ENCODE measurements at regions not wholly inside any gene's neighbourhood (a gene's known extent, or its start where the extent isn't known, plus 50 kb on each side); places are given as distances from the start of the nearest gene placed in this dataset.
"Not testable (repeated sequence)": the region's sequence is repeated elsewhere in the genome, so short reads cannot be mapped to it uniquely, and the experiment has no call there.

DNA sequence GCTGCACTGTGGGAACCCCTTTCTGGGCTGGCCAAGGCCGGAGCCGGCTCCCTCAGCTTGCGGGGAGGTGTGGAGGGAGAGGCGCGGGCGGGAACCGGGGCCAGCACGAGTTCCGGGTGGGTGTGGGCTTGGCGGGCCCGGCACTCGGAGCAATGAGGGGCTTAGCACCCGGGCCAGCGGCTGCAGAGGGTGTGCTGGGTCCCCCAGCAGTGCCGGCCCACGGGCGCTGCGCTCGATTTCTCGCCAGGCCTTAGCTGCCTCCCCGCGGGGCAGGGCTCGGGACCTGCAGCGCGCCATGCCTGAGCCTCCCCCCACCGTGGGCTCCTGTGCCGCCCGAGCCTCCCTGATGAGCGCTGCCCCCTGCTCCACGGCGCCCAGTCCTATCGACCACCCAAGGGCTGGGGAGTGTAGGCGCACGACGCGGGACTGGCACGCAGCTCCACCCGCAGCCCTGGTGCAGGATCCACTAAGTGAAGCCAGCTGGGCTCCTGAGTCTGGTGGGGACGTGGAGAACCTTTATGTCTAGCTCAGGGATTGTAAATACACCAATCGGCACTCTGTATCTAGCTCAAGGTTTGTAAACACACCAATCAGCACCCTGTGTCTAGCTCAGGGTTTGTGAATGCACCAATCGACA, 180.8 kb upstream of the OTX2 start:
- DNase-seq: not testable (repeated sequence)

DNA sequence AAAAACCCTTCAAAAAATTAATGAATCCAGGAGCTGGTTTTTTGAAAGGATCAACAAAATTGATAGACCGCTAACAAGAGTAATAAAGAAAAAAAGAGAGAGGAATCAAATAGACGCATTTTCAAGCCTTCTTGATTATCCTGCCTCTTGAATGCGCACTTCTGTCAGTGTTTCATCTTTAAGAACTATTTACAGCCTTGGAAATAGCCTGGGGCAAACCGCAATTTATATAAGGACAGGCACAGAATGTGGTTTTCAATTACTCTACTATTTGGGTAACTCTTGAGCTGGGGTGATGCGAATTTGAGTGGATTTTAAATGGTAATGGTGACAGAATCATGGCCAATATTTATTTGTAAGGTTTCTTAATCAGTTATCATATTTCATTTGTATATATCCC, 179.1 kb upstream of the OTX2 start:
- DNase-seq: no peak

DNA sequence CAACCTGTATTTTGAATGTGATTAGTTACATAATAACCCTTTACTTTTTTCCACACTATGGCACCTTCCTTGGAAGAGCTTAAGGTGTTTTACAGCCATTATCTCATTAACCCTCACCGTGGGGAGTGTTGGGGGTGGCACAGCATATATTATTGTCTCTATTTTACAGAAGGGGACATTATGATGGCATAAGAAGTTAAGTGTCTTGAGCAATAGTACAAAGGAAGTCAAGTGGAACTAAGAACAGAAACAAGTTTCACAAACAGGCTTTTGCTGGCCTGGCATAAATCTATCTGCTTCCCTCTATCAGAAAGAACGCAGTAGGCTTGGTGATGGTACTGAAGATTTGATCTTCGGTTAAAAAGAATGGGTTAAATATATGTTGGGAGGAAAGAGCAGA, 169.7 kb upstream of the OTX2 start:
- no peak for DNase-seq

DNA sequence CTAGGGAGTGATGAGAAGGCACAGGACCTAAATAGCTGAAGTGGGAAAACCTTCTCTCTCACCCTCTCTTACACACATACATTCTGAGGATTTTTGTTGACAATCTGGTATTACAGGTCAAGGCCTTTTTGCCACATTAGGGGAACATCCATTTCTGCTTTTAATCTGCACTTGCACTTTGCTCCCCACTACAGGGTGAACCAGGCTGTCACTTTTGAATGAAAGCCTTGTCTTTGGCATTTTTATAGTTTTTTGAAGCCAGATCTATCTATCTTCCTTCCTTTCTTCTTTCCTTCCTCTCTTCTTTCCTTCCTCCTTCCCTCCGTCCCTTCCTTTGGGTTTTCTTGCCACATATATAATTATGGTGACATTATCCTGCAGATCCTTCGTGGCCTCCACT, 165.9 kb upstream of the OTX2 start:
- no peak for DNase-seq

DNA sequence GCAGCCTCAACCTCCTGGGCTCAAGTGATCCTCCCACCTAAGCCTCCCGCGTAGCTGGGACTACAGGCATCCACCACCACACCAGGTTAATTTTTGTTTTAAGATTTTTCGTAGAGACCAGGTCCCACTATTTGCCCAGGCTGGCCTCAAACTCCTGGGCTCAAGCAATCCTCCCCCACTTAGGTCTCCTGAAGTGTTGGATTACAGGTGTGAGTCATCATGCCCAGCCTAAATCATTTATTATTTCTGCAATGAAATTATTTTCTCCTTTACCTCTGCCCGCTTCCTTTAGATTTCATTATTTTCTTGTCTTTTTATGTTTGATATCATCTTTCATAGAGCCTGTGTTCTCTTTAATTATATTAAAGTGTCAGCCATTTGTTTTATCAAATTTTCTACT, 165.2 kb upstream of the OTX2 start:
- DNase-seq: no peak

DNA sequence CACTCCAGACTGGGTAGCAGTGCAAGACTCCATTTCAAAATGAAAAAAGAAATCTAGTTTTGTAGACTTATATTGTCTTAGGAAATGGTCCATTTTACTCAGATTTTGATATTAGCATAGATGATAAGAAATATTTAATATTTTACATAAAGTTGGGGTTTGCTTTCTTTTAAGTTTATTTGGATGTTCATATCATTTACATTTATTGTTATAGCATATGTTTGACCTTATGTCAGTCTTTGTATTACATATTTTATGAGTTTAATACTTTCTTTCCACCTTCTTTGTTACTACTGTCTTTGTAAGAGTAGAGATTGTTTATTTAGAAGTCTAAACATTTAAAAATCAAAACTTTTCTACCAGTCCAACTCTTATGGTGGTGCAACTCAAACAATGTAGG, 162.7 kb upstream of the OTX2 start:
- DNase-seq: no peak

DNA sequence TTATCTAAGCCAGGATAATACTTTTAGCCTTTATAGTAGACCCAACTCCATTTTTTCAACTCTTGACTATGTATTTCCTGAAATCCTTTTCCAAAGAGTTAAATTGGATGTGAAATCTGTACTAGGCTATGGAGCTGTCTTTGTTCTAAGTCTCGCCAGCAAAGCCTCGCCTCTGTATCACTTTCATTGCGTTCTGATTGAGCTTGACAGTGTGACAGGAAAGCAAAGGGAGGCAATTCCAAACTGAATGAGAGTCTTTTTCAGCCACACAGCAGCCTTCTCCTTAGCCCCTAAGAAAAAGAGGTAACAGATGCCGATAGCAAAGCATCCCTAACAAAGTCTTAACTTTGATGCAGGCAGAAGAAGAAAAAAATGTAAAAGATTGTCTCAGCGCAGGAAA, 154.6 kb upstream of the OTX2 start:
- no peak for DNase-seq

DNA sequence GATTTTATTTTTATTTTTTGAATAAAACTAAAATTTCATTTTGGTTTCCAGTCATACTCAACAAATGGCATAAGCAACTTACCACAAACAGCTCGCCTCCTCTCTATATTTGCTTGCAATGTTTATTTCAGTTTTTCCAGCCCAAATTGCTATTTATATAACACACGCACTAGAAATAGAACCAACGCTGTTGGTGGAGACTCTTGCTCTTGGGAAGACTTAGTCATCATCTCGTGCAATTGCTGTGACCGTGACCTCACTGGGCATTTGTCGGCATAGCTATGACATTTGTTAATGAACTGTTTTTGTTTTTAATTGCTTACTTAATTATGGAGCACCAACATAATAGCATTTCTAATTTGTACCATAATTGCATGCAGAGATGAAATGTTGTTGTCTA, 153.1 kb upstream of the OTX2 start:
- no peak for DNase-seq

DNA sequence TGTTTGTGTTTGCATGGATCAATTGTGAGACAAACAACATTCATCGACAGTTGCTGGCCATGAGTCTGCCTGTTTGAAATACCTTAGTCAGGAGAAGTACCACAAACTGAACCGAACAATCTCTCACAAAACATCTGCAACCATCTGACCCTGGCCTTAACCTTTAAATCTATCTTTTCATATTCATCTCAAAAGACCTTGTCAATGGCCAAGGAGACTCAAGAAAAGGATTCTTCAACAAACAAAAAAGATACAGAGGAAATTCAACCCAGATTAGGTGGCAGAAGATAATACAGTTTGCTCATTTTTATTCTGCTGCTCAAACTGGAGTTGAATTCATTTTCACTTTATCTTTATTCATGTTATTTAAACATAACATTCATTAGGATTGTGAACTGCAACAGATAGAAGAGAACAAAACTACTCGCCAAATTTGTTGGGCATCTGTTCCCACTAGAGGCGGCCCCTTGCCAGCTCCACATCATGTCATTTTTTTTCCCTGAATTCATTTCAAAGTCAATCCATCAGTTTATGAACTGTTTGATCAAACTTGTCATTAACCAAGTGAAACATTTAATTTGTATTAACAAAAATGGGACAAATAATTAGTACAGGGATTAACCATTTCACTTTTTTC, 152.3 kb upstream of the OTX2 start:
- DNase-seq: no peak

DNA sequence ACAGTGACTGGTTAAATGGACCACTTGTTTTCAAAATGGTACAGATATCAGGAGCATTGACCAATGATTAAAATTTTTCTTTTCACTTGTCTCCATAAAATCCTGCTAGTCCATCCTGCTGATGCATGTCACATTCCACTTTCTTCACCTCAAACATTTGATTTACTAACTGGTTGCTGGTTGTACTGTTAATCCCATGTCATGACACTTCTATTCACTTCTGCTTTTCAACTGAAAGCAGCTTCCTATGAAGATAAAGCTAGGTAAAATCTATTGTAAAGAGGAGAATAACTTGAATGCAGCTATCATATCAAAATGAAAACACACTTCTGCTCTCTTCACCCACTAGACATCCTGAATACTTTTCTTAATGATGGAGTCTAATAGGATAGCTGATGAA, 149.6 kb upstream of the OTX2 start:
- no peak for DNase-seq

DNA sequence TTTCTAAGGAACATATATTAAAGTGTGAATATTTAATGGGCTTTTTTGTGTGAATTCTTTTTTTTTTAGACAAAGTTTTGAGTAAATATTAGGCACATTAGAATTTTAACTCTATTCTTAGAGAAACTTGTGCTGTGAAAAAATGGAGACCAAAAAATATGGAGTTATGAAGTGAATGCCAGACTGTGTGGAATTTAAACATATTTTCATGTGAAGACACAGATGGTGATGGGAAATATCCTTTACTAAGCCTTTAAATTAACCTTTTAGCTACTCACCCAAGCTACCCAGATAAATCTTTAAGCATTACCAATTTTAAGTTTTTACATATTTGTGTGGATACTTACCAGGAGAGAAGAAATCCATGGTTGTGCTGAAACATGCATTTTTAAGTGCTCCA, 148.8 kb upstream of the OTX2 start:
- DNase-seq: no peak

DNA sequence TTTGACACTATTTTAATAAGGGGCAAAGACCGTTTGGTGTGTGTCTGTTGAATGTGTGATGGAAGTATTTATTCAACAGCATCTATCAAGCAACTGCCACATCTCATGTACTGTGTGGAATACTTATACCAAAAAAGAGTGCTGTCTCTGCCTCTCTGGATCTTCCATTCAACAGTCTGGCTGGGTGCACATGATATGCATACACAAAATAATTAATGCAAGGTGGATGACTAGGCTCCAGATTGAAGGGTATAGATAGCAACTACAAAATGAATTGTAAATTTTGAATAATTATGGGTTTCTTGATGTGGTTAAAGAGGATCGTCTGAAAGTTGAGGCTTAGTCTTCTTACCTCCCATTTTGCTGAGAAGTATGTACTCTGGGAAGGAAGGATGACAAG, 145.9 kb upstream of the OTX2 start:
- no peak for DNase-seq

DNA sequence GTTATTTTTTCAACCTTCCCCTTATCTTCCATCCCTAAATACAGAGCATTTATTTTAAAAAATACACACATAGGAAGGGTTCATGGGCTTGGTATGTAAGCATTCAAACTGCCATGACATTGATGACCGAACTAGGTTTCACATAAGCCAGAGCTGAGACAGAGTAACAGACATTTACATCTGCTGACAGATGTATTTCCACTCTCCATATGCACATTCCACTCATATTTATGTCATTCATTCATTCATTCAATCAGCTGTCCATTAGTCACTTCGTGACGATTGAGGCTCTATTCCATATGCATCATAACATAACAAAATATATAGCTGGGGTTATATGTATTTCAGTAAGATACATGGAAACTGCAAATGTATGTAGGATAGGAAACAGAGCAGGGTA, 145.5 kb upstream of the OTX2 start:
- no peak for DNase-seq

DNA sequence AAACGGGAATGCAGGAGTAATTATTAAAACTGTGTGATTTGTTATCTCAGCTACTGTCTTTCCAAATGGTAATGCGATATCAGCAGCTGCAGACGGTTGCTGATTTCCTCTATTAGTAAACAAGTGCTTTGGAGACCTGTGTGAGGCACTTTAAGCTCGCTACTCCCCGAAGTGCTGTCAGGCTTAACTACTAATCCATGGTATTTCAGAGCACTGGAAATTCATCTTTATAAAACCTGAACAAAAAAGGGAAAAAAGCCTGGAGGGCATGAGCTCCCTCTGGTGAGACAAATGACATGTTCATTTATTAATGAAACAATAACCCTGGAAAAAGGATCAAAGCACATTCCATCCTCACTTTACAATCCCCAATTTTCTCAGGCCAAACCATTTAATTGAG, 143.6 kb upstream of the OTX2 start:
- DNase-seq: no peak

DNA sequence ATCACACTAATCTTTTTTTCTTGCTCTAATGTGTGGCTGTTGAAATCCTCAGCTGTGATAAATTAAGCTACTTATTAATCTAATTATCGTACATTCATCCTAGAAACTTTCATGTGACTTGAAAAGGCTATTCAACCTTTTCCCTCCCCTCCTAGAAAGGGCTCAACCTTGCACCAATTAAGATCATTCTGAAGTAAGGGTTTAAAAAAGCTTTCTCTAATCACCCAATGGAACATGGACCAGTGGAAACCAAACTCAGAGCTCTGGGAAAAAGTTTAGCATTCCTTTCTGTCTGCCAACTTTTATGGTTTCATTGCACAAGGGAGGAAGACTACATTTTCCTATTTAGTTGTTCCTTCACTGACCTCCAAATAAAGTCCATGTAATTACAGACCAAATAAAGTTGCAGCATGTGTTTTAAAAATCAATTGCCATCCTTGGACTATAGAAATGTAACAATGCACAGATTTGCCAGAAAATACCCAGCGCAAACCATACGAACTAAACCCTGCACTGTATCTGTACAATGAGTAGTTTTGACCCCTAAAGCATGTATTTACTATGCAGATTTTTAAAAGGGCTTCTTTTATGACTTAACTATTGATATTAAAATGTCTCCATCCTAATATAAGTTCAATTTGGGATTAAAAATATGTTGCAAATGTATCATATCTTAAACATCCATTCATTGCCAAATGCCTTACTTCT, 142.6 kb upstream of the OTX2 start:
- DNase-seq: no peak

DNA sequence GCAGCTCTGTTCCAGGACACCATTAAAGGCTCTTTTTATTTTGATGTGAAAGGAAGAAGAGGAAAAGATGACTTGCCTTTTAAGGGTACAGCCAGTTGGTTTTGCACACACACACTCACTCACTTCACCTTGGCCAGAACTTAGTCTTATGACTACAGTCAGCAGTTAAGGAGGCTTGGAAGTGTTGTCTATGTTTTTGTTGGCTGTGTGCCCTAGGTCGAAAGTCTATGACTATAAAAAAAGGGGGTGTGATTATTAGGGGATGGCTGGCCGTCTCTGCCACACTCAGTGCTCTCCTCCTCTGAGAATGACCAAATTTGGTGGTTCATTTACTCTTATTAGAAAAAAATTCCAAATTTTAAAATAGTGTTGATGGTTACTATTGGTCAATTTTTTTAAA, 139.5 kb upstream of the OTX2 start:
- DNase-seq: no peak

DNA sequence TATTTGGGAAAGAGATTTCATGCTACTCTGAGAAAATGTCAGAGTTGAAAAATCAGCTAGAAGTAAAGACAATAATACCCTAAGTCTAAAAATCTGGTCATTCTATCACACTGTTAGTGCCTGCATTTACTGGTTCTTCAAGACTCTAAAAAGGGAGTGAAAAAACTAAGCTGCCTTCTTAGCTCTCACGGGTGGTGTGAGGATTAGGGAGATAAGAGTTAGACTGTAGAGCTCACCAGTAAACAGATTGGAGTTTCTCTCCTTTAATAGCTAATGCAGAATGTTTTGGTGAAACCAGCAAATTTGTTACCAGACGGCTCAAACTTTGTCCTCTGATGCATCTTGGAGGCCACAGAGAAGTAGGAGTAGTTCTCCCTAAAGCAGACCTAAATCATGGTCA, 135.0 kb upstream of the OTX2 start:
- no peak for DNase-seq

DNA sequence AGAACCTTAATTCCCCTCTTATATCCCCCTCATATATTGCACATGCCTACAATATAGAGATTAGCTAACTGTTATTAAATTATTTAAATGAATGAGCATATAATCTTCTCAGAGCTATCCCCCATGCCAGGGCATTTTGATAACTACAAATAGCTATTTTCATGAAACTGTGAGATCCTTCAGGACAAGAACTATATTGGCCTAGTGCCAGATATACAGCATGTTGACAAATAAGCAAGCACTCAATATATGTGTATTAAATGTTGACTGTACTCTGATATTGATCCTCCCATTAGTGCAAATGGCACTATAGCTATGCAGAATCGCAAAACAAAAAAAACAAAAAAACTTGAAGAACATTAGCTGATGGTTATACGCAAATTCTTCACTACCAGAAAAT, 134.1 kb upstream of the OTX2 start:
- DNase-seq: no peak

DNA sequence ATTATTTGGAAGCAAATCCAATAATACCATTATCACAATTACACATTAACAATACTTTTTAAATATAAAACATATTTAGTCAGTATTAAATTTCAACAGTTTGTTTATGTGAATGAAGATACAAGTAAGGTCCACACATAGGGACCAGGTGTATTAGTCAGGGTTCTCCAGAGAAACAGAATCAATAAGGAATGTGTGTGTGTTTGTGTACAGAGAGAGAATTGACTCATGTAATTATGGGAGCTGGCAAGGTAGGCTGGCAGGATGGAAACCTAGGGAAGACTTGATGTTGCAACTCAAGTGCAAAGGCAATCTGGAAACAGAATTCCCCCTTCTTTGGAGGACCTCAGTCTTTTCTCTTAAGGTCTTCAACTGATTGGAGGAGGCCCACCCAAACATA, 123.2 kb upstream of the OTX2 start:
- no peak for DNase-seq

DNA sequence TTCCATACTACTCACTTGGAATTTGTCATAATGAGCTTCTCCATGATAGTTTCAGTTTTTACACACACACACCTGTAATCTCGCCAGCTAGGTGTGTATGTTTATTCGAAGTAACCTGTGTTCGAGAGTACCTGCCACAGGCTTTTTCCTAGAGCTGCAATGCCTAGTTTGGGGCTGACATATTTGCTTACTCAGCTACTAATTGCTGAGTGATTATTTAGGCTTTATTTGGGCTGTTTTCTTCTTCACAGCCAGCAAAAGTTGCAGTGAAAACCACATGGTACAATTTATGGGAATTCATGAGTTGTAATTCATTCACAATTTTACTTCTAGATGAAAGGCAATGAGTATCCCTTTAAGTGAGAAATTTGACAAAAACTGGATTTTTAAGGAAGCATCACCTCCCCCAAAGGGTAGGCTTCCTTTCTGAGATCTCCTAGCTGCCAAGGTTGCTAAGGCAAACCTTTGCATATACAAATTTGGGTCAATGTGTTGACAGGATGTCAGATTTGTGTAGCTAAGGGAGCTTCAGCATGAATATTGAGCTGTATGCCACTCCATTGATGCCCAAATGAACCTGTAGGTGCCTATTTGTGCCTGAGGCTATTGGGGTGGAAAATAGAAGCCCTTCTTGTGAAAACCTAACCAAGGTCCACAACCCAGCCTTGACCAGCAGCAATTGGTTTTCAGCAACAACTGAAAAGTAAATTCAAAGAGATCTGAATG, 108.7 kb upstream of the OTX2 start:
- no peak for DNase-seq

DNA sequence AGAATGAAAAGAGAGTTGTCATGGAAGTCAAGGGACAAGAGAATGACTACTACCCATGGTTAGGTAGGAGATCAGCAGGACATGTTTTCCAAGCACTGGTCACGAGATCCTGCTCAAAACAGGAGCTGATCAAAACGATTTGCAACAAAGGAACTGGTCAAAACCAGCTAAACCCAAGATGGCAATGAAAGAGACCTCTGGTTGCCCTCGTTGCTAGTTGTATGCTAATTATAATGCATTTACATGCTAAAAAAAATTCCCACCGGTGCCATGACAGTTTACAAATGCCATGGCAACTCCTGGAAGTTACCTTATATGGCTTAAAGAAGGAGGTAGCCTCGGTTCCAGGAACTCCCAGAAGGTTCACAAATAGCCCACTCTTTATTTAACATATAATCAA, 95.0 kb upstream of the OTX2 start:
- no peak for DNase-seq

DNA sequence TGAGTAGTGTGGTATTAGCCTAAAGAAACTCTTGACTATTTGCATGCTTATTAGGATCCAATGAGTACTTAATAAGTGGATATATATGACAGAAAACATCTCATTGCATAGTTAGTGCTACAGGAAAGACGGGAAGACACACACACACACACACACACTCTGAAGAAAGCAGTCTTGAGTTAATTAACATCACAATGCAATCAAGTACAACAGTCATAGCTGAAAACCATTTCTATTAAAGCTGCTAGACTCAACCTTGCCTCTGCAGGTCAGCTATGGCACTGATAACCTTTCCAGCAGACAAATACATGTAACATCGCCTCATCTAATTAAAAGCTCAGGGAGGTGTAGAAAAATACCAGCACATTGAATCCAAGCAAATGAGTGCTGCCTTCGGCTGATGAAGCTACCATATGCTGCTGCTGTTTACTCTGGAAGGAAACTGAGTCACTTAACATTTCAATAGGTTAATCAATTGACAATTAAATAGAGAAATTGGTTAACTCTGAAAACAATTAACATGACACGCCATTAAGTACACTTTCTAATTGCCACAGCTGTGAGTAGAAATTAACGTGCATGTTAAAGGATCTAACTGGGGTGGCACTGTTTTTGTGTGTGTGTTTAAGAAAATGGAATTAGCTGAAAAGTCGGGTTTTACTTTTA, 93.2 kb upstream of the OTX2 start:
- no peak for DNase-seq

DNA sequence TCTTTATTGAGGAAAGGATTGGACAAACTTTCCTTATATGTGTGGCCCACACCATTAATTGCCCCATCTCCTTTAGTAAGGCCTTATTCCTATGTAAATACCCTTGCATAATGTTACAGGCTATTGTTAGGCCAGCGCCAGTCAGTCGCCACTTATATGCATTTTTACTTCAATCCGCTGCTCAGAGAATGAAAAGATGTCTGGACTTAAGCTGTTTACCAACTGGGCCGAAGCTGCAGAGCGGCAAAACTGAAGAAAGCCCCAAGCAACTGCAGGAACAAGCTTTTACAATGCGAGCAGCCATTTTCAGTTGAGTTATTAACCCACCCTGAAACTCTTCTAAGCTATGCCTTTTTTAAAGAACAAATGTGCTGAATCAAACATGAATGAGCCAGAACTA, 92.1 kb upstream of the OTX2 start:
- DNase-seq: no peak

DNA sequence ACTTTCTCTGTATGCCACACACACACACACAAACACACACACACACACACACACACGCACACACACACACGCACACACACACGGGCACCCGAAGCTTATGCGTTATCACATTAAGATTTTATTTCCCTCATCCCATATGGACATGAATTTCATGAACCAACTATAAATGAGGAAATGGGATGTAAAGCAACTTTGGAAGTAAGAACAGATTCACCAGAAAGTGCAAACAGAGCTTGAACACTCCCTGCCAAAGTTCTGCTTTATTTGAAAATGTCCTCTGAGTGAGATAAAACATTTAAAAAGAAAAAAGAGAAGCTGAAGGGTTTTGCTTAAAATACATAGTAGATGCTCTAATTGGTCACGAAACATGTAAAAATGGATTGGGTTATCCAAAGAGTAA, 90.4 kb upstream of the OTX2 start:
- DNase-seq: no peak

Measured in activated CD4-positive, alpha-beta T cell treated with anti-CD3 and anti-CD28 coated beads, Interleukin-10, Interleukin-2, amounts not matched to agents 100 ng/mL and 50 ng/mL, durations not matched to agents 16 hours and 8 hours (primary cell).